NCI-H226 (cell line): ENCODE measurements at regions not wholly inside any gene's neighbourhood (a gene's known extent, or its start where the extent isn't known, plus 50 kb on each side); places are given as distances from the start of the nearest gene placed in this dataset.
"Not testable (repeated sequence)": the region's sequence is repeated elsewhere in the genome, so short reads cannot be mapped to it uniquely, and the experiment has no call there.

Source experiments
- DNase-seq: peaks from one replicate; pipeline ENCODE4 v3.0.0-alpha.2; 2015

GRCh38 chr14:47949006-47949405, 273.6 kb upstream of the MDGA2 start:
- no peak for DNase-seq

- DNase-seq = no peak
Measured at GRCh38 chr14:47935332-47935731, 259.9 kb upstream of the MDGA2 start.

DNA sequence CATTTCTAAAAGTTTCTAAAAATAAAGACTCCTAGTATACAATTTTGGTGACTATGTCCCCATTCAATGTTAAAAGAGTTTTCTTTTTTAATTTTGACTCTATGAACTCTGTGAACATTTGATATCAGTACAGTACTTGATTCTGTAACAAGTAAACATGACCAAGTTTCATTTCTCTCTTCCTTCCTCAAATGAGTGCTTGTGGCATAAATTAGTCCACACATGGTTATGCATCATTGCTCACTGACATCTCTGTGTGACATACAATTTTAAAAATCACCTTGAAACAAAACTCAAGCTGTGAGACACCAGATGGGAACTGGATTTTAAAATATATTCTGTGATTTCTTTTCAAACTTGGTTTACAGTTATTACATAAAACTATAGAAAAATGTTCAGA, 253.9 kb upstream of the MDGA2 start:
- no peak for DNase-seq

DNA sequence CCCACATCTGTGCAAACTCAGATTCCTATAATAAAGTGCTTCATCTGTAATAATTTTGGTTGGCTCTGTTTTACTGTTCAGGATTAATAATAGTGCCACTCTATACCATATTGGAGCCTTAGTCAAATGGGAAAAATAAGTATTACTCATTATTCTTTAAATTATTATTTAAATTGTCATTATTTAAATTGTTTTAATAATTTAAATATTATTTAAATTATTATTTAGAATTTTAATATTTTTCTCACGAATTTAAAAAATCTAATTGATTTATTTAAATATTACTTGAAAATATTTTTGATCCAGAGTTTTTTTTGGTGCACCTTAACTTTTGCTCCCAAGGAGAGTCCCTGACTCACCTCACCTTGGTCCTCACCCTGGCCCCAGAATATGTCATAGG, 245.7 kb upstream of the MDGA2 start:
- no peak for DNase-seq

DNA sequence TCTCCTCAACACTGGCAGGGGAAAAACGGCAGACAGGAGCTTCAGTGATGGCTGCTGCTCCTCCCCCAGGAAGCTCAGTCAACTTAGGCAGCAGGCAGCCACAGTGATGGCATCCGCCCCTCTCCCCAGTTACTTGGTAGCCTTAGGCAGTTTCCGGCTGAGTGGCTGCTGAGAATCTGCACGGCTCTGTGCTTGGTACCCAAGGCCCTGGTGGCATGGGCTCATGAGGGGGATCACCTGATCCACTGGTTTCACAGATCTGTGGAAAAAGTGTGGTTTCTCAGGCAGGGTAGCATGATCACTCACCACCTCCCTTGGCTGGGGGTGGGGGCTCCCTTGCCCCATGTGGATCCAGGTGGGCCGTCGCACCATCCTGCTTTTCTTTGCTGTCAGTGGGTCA, 244.6 kb upstream of the MDGA2 start:
- DNase-seq = no peak

DNA sequence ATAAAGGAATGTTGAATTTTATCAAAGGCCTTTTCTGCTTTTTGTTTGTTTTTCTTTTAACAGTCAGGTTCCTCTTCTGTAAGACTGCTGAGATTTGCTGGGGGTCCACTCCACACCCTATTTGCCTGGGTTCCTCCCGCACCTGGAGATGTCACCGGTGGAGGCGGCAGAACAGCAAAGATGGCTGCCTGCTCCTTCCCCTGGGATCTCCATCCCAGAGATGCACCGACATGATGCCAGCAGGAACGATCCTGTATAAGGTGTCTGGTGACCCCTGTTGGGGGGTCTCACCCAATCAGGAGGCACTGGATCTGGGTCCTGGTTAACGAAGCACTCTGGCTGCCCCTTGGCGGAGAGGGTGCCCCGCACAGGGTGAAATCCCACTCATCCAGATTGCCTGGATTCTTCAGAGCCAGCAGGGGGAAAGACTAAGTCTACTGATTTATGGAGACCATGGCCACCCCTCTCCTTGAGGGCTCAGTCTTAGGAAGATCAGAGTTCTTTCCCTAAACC, 244.0 kb upstream of the MDGA2 start:
- no peak for DNase-seq

- peak; percentile 16 for DNase-seq
Measured at GRCh38 chr14:47917344-47917954, 242.0 kb upstream of the MDGA2 start.

DNA sequence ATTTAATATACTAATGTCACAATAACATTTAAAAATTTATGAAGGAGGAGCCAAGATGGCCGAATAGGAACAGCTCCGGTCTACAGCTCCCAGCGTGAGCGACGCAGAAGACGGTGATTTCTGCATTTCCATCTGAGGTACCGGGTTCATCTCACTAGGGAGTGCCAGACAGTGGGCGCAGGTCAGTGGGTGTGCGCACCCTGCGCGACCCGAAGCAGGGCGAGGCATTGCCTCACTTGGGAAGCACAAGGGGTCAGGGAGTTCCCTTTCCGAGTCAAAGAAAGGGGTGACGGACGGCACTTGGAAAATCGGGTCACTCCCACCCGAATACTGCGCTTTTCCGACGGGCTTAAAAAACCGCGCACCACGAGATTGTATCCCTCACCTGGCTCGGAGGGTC, 225.7 kb upstream of the MDGA2 start:
- DNase-seq = not testable (repeated sequence)

DNA sequence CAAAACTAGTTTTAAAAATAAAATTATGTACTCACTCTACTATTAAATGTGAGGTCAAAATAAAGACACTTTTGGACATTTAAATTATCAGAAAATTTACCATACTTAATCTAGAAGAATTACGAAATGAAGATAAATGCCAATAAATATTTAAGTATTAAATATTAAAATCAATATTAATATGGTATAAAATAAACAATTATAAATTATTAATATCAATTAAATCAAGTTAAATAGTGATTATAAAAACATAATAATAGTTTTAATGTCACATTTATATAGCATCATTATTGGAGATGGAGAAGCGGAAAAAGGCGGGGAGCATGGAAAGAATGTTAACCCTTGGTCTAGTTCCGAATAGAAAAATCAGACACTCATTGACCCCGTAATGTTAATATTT, 224.3 kb upstream of the MDGA2 start:
- no peak for DNase-seq

GRCh38 chr14:47874350-47874749, 198.9 kb upstream of the MDGA2 start:
- DNase-seq = no peak

- DNase-seq = no peak
Measured at GRCh38 chr14:47872588-47872987, 197.2 kb upstream of the MDGA2 start.

GRCh38 chr14:47863441-47863840, 188.0 kb upstream of the MDGA2 start:
- DNase-seq = no peak

DNA sequence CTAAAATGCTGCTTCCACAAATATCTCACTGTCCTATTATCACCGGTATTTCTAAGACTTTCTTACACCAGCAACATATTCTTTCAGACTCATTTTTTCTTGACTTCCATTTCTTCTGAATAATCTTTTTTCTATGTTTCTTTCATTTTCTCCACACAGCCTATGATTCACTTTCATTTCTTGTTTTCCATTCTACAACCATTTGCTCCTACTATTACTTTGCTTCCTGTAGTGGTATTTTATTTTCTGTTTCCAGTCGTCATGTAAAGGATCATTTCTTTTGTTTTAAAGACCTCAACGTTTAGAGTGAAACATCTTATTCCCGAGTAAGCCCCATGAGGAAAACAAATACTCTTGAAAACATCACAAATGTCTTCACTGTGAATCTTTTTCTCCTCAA, 182.2 kb upstream of the MDGA2 start:
- DNase-seq = no peak

DNA sequence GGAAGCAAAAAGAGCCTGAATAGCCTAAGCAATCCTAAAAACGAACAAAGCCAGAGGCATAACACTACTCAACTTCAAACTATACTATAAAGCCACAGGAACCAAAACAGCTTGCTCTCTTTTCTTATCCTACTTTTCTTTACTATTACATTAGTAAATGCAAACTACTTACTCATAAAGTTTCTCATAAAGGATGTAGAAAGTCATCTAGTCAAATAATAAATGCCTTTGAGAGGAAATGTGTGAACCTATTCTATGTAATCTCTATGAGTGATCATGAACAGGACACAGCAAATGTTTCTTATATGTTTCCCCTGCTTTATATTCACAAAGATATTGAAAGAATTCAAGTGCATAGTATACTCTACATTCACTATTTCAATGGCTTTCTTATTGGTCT, 176.9 kb upstream of the MDGA2 start:
- DNase-seq = no peak

DNA sequence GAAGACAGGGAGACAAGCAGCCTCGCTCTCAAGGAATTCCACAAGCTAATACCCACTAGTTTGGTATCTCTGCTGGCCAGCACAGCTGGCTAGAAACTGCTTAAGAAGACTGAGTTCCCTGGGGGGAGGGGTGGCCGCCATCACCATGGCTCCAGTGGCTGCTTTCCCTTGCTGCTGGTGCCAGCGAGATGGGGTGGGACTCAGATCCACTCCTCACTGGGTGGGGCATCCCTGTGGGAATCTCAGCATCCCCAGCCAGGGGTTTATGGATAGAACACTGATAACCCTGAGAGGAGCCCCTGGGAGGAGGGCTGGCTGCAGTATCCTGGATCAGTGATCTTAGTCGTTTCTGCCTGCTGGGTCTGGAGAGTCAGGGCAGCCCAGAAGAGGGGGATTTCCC, 170.6 kb upstream of the MDGA2 start:
- DNase-seq = no peak

DNA sequence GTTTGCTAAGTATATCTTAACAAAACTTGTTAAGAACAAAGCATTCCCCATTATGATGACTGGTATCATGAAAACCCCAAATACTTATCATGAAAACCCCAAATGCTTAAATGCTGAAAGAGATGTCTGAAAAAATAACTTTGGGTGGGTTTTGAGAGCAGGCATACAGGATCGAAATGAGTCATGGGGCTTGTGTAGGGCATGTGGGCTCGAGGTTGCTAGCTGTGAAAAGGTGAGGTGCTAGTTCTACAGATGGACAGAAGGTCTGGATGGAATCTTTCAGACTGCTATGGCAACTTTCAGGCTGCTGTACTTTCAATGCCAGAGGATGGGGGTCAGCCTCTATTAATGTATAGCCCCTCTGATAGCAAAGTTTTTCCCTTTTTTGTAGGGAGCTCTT, 167.8 kb upstream of the MDGA2 start:
- no peak for DNase-seq

GRCh38 chr14:47833011-47833410, 157.6 kb upstream of the MDGA2 start:
- no peak for DNase-seq

DNA sequence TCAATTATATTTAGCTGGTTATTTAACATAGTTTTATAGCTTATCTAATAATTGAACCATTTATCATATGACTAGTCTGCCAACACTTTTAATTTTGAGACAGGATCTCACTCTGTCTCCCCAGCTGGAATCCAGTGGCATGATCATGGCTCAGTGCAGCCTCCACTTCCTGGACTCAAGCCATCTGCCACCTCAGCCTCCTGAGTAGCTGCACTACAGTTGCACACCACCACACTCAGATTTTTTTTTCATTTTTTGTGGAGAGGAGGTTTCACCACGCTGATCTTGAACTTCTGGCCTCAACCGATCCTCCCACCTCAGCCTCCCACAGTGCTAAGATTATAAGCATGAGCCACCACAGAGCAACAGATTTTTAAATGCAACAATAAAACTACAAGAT, 151.4 kb upstream of the MDGA2 start:
- peak; percentile 56 for DNase-seq

- DNase-seq = no peak
Measured at GRCh38 chr14:47822326-47822725, 146.9 kb upstream of the MDGA2 start.

DNA sequence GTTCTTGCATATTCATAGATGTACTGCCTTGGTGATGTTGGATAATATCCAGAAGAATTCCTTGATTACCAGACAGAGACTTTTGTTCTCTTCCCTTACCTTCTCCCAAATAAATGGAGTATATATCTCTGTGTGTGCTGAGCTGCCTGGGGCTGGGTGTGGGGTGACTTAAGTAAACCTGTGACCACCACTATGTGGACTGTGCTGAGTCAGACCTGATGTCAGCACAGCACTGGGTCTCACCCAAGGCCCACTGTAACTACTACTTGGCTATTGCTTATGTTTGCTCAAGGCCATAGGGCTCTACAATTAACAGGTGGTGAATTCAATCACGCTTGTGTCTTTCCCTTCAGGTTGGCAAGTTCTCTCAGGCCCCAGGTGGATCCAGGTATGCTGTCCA, 145.7 kb upstream of the MDGA2 start:
- no peak for DNase-seq

- no peak for DNase-seq
Measured at GRCh38 chr14:47790477-47790876, 115.1 kb upstream of the MDGA2 start.

GRCh38 chr14:47785058-47785457, 109.7 kb upstream of the MDGA2 start:
- no peak for DNase-seq

GRCh38 chr14:47778631-47779030, 103.2 kb upstream of the MDGA2 start:
- DNase-seq = no peak

GRCh38 chr14:47772652-47773051, 97.2 kb upstream of the MDGA2 start:
- no peak for DNase-seq

- DNase-seq = no peak
Measured at GRCh38 chr14:47763188-47763854, 87.9 kb upstream of the MDGA2 start.
